IMR-90 (cell line): ENCODE measurements at regions not wholly inside any gene's neighbourhood (a gene's known extent, or its start where the extent isn't known, plus 50 kb on each side); places are given as distances from the start of the nearest gene placed in this dataset.

Experiments used
- ATAC-seq: fragments of 200-7000 bp; cut with Tn5 transposase; 2 replicates; pipeline ENCODE4 v1.9.1; 2020; ENCODE audit warnings: low read depth, mild to moderate bottlenecking, moderate library complexity
- BruUV-seq: library from RNA; stranded (reverse); fragments of 400-500 nt; replicated peaks from 2 replicates; lab custom pipeline; 2021; lab: Mats Ljungman, UMichigan
- CTCF ChIA-PET: fragments of 300-600 bp; formaldehyde crosslinking; extraction: SDS; loops from one replicate; lab custom pipeline; 2021; ENCODE audit warnings: antibody characterized with exemption; lab: Yijun Ruan, JAX
- POLR2A ChIA-PET: fragments of 300-600 bp; sonication (Branson Sonifier 250); formaldehyde crosslinking; loops from one replicate; lab custom pipeline; 2022; ENCODE audit warnings: antibody characterized with exemption; ENCODE audit not compliant: unreplicated experiment; lab: Charles Lee
- DNase-seq: peaks from one replicate; pipeline ENCODE4 v3.0.0; 2013
- H2AFZ ChIP-seq: replicated peaks from 2 replicates; pipeline ENCODE3; 2013; ENCODE audit warnings: low read length, mild to moderate bottlenecking; ENCODE audit not compliant: poor library complexity
- H2AK5ac ChIP-seq: 2 replicates; pipeline ENCODE4 v1.6.1; 2013; ENCODE audit warnings: low read depth, low read length, inconsistent platforms
- H2AK9ac ChIP-seq: replicated peaks from 2 replicates; pipeline ENCODE3; 2013; ENCODE audit warnings: mild to moderate bottlenecking, low read depth, low read length, moderate library complexity; ENCODE audit not compliant: poor library complexity
- H2BK120ac ChIP-seq: 2 replicates; pipeline ENCODE4 v1.6.1; 2013; ENCODE audit warnings: low read depth, low read length, inconsistent platforms
- H2BK15ac ChIP-seq: 3 replicates; pipeline ENCODE4 v1.6.1; 2013; ENCODE audit warnings: low read depth, low read length, inconsistent platforms
- H2BK20ac ChIP-seq: 2 replicates; pipeline ENCODE4 v1.6.1; 2013; ENCODE audit warnings: low read depth, mild to moderate bottlenecking, inconsistent platforms, low read length, moderate library complexity
- H2BK5ac ChIP-seq: 2 replicates; pipeline ENCODE4 v1.6.1; 2013; ENCODE audit warnings: mild to moderate bottlenecking, low read depth, low read length, inconsistent platforms; ENCODE audit not compliant: poor library complexity, severe bottlenecking
- H3K14ac ChIP-seq: replicated peaks from 2 replicates; pipeline ENCODE4 v1.6.1; 2013; ENCODE audit warnings: low read depth, low read length, inconsistent platforms
- H3K18ac ChIP-seq: 2 replicates; pipeline ENCODE4 v1.6.1; 2013; ENCODE audit warnings: low read depth, low read length, control low read depth
- H3K23ac ChIP-seq: 2 replicates; pipeline ENCODE4 v1.6.1; 2013; ENCODE audit warnings: low read depth, low read length, inconsistent platforms
- H3K27ac ChIP-seq: 2 replicates; pipeline ENCODE4 v1.5.1; 2013; ENCODE audit warnings: mild to moderate bottlenecking, control low read depth, low read length; ENCODE audit not compliant: insufficient read depth
- H3K27me3 ChIP-seq: 2 replicates; pipeline ENCODE4 v1.6.1; 2013; ENCODE audit warnings: low read length; ENCODE audit not compliant: control insufficient read depth, insufficient read depth
- H3K36me3 ChIP-seq: 2 replicates; pipeline ENCODE4 v1.6.1; 2013; ENCODE audit warnings: low read length, mixed read lengths; ENCODE audit not compliant: control insufficient read depth, insufficient read depth
- H3K4ac ChIP-seq: 2 replicates; pipeline ENCODE4 v1.6.1; 2013; ENCODE audit warnings: low read depth, low read length, inconsistent platforms
- H3K4me1 ChIP-seq: 2 replicates; pipeline ENCODE4 v1.6.1; 2013; ENCODE audit warnings: low read length, mixed read lengths; ENCODE audit not compliant: control insufficient read depth, insufficient read depth
- H3K4me2 ChIP-seq: 2 replicates; pipeline ENCODE4 v1.6.1; 2013; ENCODE audit warnings: low read depth, mild to moderate bottlenecking, control low read depth, low read length, moderate library complexity
- H3K4me3 ChIP-seq: 2 replicates; pipeline ENCODE4 v1.5.1; 2013; ENCODE audit warnings: low read depth, mild to moderate bottlenecking, control low read depth, low read length, moderate library complexity; ENCODE audit not compliant: insufficient read depth
- H3K56ac ChIP-seq: 2 replicates; pipeline ENCODE4 v1.6.1; 2013; ENCODE audit warnings: low read length, inconsistent platforms; ENCODE audit not compliant: insufficient read depth; ENCODE audit errors: extremely low read depth
- H3K79me1 ChIP-seq, 2 experiments: 2 replicates each; pipeline ENCODE4 v1.6.1; 2013; ENCODE audit warnings: low read length in 2 of 2, inconsistent platforms in 1 of 2, low read depth in 1 of 2
- H3K9ac ChIP-seq: 2 replicates; pipeline ENCODE4 v1.6.1; 2013; ENCODE audit warnings: low read depth, low read length, control low read depth
- H3K9me1 ChIP-seq: 2 replicates; pipeline ENCODE4 v1.6.1; 2013; ENCODE audit warnings: low read length, inconsistent platforms; ENCODE audit not compliant: insufficient read depth
- H3K9me3 ChIP-seq: 2 replicates; pipeline ENCODE4 v1.6.1; 2013; ENCODE audit warnings: low read length; ENCODE audit not compliant: control insufficient read depth, insufficient read depth
- H4K20me1 ChIP-seq: 2 replicates; pipeline ENCODE4 v1.6.1; 2013; ENCODE audit warnings: low read length, inconsistent platforms; ENCODE audit not compliant: insufficient read depth
- H4K5ac ChIP-seq: 2 replicates; pipeline ENCODE4 v1.6.1; 2013; ENCODE audit warnings: mild to moderate bottlenecking, low read depth, low read length, control low read depth
- H4K8ac ChIP-seq, 2 experiments: 2 replicates each; pipeline ENCODE4 v1.6.1; 2013; ENCODE audit warnings: low read depth in 2 of 2, low read length in 2 of 2, control low read depth in 1 of 2, inconsistent platforms in 1 of 2
- H4K91ac ChIP-seq: 2 replicates; pipeline ENCODE4 v1.6.1; 2013; ENCODE audit warnings: low read depth, low read length, inconsistent platforms; ENCODE audit not compliant: insufficient read depth
- BHLHE40 ChIP-seq: fragments of 150-350 bp; IDR thresholded peaks from 2 replicates; pipeline ENCODE4 v1.6.1; 2016; ENCODE audit warnings: mild to moderate bottlenecking, low read depth, low read length
- RAD21 ChIP-seq: IDR thresholded peaks from 2 replicates; pipeline ENCODE4 v1.6.1; 2012; ENCODE audit warnings: low read length, improper control_type of control experiment
- WGBS, 2 experiments: methylation state at CpG; one replicate each; pipeline versions ENCODE4 v1.1.5 to v1.1.7; 2013; ENCODE audit warnings: missing lambda C conversion rate in 2 of 2; ENCODE audit not compliant: insufficient read length in 1 of 2; ENCODE audit errors: extremely low coverage in 2 of 2; 5-methylcytosine and 5-hydroxymethylcytosine counted together
- dilution Hi-C: fragments of 300-500 bp; cut with HindIII; formaldehyde crosslinking; loops from one replicate; pipeline ENCODE4 v1.14.3; 2018; ENCODE audit warnings: low sequenced_read_pairs; ENCODE audit not compliant: unreplicated experiment
- in situ Hi-C: fragments of 300-500 bp; cut with MboI; formaldehyde crosslinking; loops from 3 replicates; pipeline ENCODE4 v1.14.3; 2019; ENCODE audit warnings: low sequenced_read_pairs, inconsistent platforms, mixed read lengths
- intact Hi-C: fragments of 100-400 bp; cut with micrococcal nuclease; formaldehyde crosslinking; loops from 2 replicates; pipeline ENCODE4 v1.10.0; 2022

GRCh38 chr10:113457408-113457807 is 95.4 kb upstream of the HABP2 start:
- Histone ChIP-seq H3K27ac (no peak overlapping the region), H2AK9ac (no peak overlapping the region), H3K9me3 (no peaks in the 10 kb centered on the region), H3K27me3 (no peaks in the 10 kb centered on the region; the same call in 1 of the 2 replicates), H4K5ac (no peak overlapping the region), H2AK5ac (no peak overlapping the region), H2AFZ (no peak overlapping the region), H3K9me1 (no peaks in the 10 kb centered on the region), H3K56ac (no peak overlapping the region), H3K14ac (no peak overlapping the region), H3K23ac (no peak overlapping the region), H4K91ac (no peak overlapping the region), H3K4ac (no peak overlapping the region), H3K9ac (no peak overlapping the region), H3K36me3 (no peaks in the 10 kb centered on the region), H3K4me3 (no peak overlapping the region), H2BK5ac (no peak overlapping the region), H2BK20ac (no peak overlapping the region), H4K8ac (no peak overlapping the region), H3K18ac (no peak overlapping the region), H3K79me1 (no peaks in the 10 kb centered on the region), H2BK120ac (no peak overlapping the region), H4K20me1 (no peaks in the 10 kb centered on the region), H2BK15ac (no peak overlapping the region), H3K4me2 (no peak overlapping the region), H3K4me1 (no peaks in the 10 kb centered on the region)
- in situ Hi-C loops: no loop called here
- DNase-seq (no peak), ATAC-seq (no peak)
- no peak for TF ChIP-seq RAD21
- no peak for TF ChIP-seq BHLHE40
- ChIA-PET POLR2A (interaction anchor here (0.6 kb wide), 1 partner anchor 14 kb away, joined by 3 read pairs; no protein-coding TSS in a partner anchor), CTCF (no interaction called here)
- no TSS peak for BruUV-seq
- intact Hi-C loops: loop anchor here (10.0 kb wide), 1 partner anchor 983 kb away; no protein-coding TSS in a partner anchor
- dilution Hi-C loops: no loop called here
- WGBS, 2 experiments: no CpG with 5 or more reads among the region's 5 CpGs
